HEK293T (cell line): ENCODE measurements at regions not wholly inside any gene's neighbourhood (a gene's known extent, or its start where the extent isn't known, plus 50 kb on each side); places are given as distances from the start of the nearest gene placed in this dataset.

Source experiments
- ARNT ChIP-seq: fragments of 450-650 bp; IDR thresholded peaks from 2 replicates; pipeline ENCODE4 v1.6.1; 2017; ENCODE audit warnings: mild to moderate bottlenecking
- BHLHE40 ChIP-seq: fragments of 450-650 bp; IDR thresholded peaks from 2 replicates; pipeline ENCODE4 v1.6.1; 2016; ENCODE audit warnings: mild to moderate bottlenecking, moderate library complexity, borderline replicate concordance
- CTBP1 ChIP-seq: fragments of 450-650 bp; IDR thresholded peaks from 2 replicates; pipeline ENCODE4 v1.6.1; 2016; ENCODE audit warnings: borderline replicate concordance
- ELF4 ChIP-seq: fragments of 450-650 bp; IDR thresholded peaks from 2 replicates; pipeline ENCODE4 v1.6.1; 2017; ENCODE audit warnings: antibody characterized with exemption
- FOXA1 ChIP-seq: fragments of 450-650 bp; IDR thresholded peaks from 2 replicates; pipeline ENCODE4 v1.6.1; 2016; ENCODE audit warnings: mild to moderate bottlenecking
- FOXK2 ChIP-seq: fragments of 450-650 bp; IDR thresholded peaks from 2 replicates; pipeline ENCODE4 v1.6.1; 2016; ENCODE audit warnings: mild to moderate bottlenecking
- FOXM1 ChIP-seq: fragments of 450-650 bp; IDR thresholded peaks from 2 replicates; pipeline ENCODE4 v1.6.1; 2017; ENCODE audit warnings: mild to moderate bottlenecking, borderline replicate concordance
- HDGF ChIP-seq: fragments of 450-650 bp; IDR thresholded peaks from 2 replicates; pipeline ENCODE4 v1.6.1; 2017; ENCODE audit warnings: antibody characterized with exemption, borderline replicate concordance
- NFRKB ChIP-seq: fragments of 450-650 bp; IDR thresholded peaks from 2 replicates; pipeline ENCODE4 v1.6.1; 2016; ENCODE audit warnings: mild to moderate bottlenecking, moderate library complexity
- SP1 ChIP-seq: fragments of 450-650 bp; IDR thresholded peaks from 2 replicates; pipeline ENCODE4 v1.6.1; 2017
- SUZ12 ChIP-seq: fragments of 450-650 bp; IDR thresholded peaks from 2 replicates; pipeline ENCODE4 v1.6.1; 2016; ENCODE audit warnings: mild to moderate bottlenecking
- TARDBP ChIP-seq: fragments of 450-650 bp; IDR thresholded peaks from 2 replicates; pipeline ENCODE4 v1.6.1; 2016
- TF ChIP-seq, protein P1 (sequence below): fragments of 450-650 bp; IDR thresholded peaks from 2 replicates; pipeline ENCODE4 v1.6.1; 2016

DNA sequence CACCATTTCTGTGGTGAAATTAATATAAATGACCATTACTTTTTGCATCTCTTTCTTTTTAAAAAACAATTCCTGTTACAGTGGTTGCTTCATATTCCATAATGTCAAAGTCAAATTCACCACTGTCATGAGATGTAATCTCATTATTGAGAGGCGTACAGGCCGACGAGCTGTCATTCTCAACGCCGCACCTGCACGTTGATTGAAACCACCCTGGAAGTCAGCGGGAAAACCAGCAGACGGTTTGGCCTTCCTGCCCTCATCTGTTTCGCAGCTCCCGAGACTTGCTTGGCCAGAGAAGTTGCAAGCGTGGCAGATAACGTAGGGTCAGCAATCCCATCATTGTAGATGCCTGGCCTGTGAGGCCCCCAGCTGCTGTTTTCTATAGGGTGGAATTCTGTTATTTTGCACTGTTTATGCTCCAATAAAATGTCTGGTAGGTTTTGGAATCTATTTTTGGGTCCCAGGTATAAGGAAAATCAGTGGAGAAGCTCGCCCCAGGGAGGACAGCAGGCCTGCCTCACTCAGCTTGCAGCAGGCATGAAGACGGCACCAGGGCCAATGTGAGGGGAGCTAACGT lies 153.4 kb downstream of the SOX1 start:
- no peak for TF ChIP-seq SP1
- no peak for TF ChIP-seq ARNT
- TF ChIP-seq FOXM1: no peak
- no peak for TF ChIP-seq FOXA1
- TF ChIP-seq BHLHE40: no peak
- no peak for TF ChIP-seq FOXK2
- TF ChIP-seq, protein P1, sequence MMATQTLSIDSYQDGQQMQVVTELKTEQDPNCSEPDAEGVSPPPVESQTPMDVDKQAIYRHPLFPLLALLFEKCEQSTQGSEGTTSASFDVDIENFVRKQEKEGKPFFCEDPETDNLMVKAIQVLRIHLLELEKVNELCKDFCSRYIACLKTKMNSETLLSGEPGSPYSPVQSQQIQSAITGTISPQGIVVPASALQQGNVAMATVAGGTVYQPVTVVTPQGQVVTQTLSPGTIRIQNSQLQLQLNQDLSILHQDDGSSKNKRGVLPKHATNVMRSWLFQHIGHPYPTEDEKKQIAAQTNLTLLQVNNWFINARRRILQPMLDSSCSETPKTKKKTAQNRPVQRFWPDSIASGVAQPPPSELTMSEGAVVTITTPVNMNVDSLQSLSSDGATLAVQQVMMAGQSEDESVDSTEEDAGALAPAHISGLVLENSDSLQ: no peak
- TF ChIP-seq CTBP1: no peak
- no peak for TF ChIP-seq SUZ12
- TF ChIP-seq HDGF: no peak
- no peak for TF ChIP-seq ELF4
- TF ChIP-seq NFRKB: no peak
- no peak for TF ChIP-seq TARDBP
